A673 (cell line): ENCODE measurements at regions not wholly inside any gene's neighbourhood (a gene's known extent, or its start where the extent isn't known, plus 50 kb on each side); places are given as distances from the start of the nearest gene placed in this dataset.

Experiments used
- EZH2 ChIP-seq: fragments of 200-600 bp; sonication (generic); IDR thresholded peaks from 2 replicates; pipeline ENCODE4 v1.6.1; 2017; ENCODE audit warnings: borderline replicate concordance, low read depth, mild to moderate bottlenecking, mixed read lengths, antibody characterized with exemption, low read length; ENCODE audit not compliant: poor library complexity, severe bottlenecking
- TF ChIP-seq, protein P1 (sequence below): fragments of 300-800, 200-600 bp; sonication (generic); conservative IDR thresholded peaks from 2 replicates; pipeline ENCODE4 v1.5.1; 2017; ENCODE audit warnings: low read depth, mild to moderate bottlenecking, antibody characterized with exemption, low read length, moderate library complexity, mixed read lengths

- TF ChIP-seq, protein P1, sequence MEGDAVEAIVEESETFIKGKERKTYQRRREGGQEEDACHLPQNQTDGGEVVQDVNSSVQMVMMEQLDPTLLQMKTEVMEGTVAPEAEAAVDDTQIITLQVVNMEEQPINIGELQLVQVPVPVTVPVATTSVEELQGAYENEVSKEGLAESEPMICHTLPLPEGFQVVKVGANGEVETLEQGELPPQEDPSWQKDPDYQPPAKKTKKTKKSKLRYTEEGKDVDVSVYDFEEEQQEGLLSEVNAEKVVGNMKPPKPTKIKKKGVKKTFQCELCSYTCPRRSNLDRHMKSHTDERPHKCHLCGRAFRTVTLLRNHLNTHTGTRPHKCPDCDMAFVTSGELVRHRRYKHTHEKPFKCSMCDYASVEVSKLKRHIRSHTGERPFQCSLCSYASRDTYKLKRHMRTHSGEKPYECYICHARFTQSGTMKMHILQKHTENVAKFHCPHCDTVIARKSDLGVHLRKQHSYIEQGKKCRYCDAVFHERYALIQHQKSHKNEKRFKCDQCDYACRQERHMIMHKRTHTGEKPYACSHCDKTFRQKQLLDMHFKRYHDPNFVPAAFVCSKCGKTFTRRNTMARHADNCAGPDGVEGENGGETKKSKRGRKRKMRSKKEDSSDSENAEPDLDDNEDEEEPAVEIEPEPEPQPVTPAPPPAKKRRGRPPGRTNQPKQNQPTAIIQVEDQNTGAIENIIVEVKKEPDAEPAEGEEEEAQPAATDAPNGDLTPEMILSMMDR = no peak
- TF ChIP-seq EZH2 = no peak
Measured at GRCh38 chr3:146854523-146854922, 249.4 kb upstream of the PLSCR5 start.
